ENCODE measurements at regions not wholly inside any gene's neighbourhood (a gene's known extent, or its start where the extent isn't known, plus 50 kb on each side); places are given as distances from the start of the nearest gene placed in this dataset.

DNA sequence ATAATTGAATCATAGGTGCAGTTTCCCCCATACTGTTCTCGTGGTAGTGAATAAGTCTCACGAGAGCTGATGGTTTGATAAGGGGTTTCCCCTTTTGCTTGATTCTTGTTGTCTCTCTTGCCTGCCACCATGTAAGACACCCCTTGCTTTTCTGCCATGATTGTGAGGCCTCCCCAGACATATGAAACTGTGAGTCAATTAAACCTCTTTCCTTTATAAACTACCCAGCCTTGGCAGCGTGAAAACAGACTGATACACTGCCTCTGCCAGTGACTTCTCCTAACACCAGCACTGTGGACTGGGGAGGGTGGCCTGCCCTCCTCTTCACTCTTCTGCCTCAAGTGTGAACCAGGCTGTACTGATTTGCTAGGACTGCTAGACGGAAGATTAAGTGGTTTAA lies 108.6 kb downstream of the RAB11FIP2 start:
- ATAC-seq (no peak), DNase-seq (ENCODE audit: low read depth, low spot score) (no peak), FAIRE-seq (no peak)
- ChIA-PET POLR2A (no interaction called here), SMC1A (ENCODE audit: uncharacterized antibody, unreplicated experiment) (interaction anchor here (1.3 kb wide), 1 partner anchor 13 kb away, joined by 3 read pairs; no protein-coding TSS in a partner anchor), RAD21 (ENCODE audit: unreplicated experiment) (no interaction called here), CTCF (no interaction called here)
- no peak overlapping the region for H3K9ac ChIP-seq (ENCODE audit: control insufficient read depth, insufficient read depth, low read length)
- intact Hi-C loops (cut with micrococcal nuclease; ENCODE audit: unreplicated experiment) (no loop called here), in situ Hi-C loops (cut with MboI) (no loop called here)
- 8% methylated on average over 4 of the region's 4 CpGs for WGBS (ENCODE audit: insufficient coverage, insufficient replicate concordance, low lambda C conversion rate, missing lambda C conversion rate)
- no peak overlapping the region for H3K4me2 ChIP-seq (ENCODE audit: control insufficient read depth, insufficient read depth)
- H4K20me1 ChIP-seq (ENCODE audit: control insufficient read depth, insufficient read depth), result no peaks in the 10 kb centered on the region
- H3K4me1 ChIP-seq (ENCODE audit: control insufficient read depth, insufficient read depth, low read length), result no peaks in the 10 kb centered on the region
- no TSS peak for BruUV-seq (replicated peaks)
- no peaks in the 10 kb centered on the region for H3K36me3 ChIP-seq (ENCODE audit: control insufficient read depth in 2 of 2, insufficient read depth in 2 of 2, low read length in 1 of 2)
- H3K27ac ChIP-seq (ENCODE audit: control insufficient read depth, insufficient read depth), result no peak overlapping the region
- TF ChIP-seq SIX5 (IDR thresholded peaks at IDR 0.05; ENCODE audit: low read depth, low read length, severe bottlenecking) (no peak), MTA3 (IDR thresholded peaks at IDR 0.05; ENCODE audit: borderline replicate concordance, low read length) (no peak), SREBF1 (IDR thresholded peaks at IDR 0.05; ENCODE audit: low read length) (no peak), RUNX3 (IDR thresholded peaks at IDR 0.05; ENCODE audit: low read length) (no peak), RELA (IDR thresholded peaks at IDR 0.05; ENCODE audit: borderline replicate concordance, partially characterized antibody) (no peak), BHLHE40 (IDR thresholded peaks at IDR 0.05; ENCODE audit: borderline replicate concordance in 1 of 2, low read depth in 2 of 2, low read length in 1 of 2) (no peak), HDAC2 (IDR thresholded peaks at IDR 0.05) (no peak), TCF7 (IDR thresholded peaks at IDR 0.05; ENCODE audit: borderline replicate concordance) (no peak), KLF5 (IDR thresholded peaks at IDR 0.05; ENCODE audit: partially characterized antibody) (no peak), ZBED1 (IDR thresholded peaks at IDR 0.05; ENCODE audit: borderline replicate concordance) (no peak), ZNF622 (IDR thresholded peaks at IDR 0.05) (no peak), MEF2B (IDR thresholded peaks at IDR 0.05; ENCODE audit: partially characterized antibody, poor library complexity, severe bottlenecking) (no peak), DPF2 (IDR thresholded peaks at IDR 0.05) (no peak), HCFC1 (IDR thresholded peaks at IDR 0.05; ENCODE audit: low read length) (no peak)
- TF ChIP-seq, protein P1, sequence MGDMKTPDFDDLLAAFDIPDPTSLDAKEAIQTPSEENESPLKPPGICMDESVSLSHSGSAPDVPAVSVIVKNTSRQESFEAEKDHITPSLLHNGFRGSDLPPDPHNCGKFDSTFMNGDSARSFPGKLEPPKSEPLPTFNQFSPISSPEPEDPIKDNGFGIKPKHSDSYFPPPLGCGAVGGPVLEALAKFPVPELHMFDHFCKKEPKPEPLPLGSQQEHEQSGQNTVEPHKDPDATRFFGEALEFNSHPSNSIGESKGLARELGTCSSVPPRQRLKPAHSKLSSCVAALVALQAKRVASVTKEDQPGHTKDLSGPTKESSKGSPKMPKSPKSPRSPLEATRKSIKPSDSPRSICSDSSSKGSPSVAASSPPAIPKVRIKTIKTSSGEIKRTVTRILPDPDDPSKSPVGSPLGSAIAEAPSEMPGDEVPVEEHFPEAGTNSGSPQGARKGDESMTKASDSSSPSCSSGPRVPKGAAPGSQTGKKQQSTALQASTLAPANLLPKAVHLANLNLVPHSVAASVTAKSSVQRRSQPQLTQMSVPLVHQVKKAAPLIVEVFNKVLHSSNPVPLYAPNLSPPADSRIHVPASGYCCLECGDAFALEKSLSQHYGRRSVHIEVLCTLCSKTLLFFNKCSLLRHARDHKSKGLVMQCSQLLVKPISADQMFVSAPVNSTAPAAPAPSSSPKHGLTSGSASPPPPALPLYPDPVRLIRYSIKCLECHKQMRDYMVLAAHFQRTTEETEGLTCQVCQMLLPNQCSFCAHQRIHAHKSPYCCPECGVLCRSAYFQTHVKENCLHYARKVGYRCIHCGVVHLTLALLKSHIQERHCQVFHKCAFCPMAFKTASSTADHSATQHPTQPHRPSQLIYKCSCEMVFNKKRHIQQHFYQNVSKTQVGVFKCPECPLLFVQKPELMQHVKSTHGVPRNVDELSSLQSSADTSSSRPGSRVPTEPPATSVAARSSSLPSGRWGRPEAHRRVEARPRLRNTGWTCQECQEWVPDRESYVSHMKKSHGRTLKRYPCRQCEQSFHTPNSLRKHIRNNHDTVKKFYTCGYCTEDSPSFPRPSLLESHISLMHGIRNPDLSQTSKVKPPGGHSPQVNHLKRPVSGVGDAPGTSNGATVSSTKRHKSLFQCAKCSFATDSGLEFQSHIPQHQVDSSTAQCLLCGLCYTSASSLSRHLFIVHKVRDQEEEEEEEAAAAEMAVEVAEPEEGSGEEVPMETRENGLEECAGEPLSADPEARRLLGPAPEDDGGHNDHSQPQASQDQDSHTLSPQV (IDR thresholded peaks at IDR 0.05), result no peak
- no peak overlapping the region for H2AFZ ChIP-seq (ENCODE audit: control insufficient read depth, low read depth, low read length)
- H3K9me3 ChIP-seq (replicated peaks; ENCODE audit: control insufficient read depth, insufficient read depth, low read length), result no peaks in the 10 kb centered on the region
- no peak overlapping the region for H3K4me3 ChIP-seq
- H3K27me3 ChIP-seq (replicated peaks in 1 of 2; ENCODE audit: control insufficient read depth in 2 of 2, insufficient read depth in 2 of 2, low read length in 1 of 2), result peaks cover 0 to 1% of the 10 kb centered on the region in 2 experiments; a peak in 1 of 4 replicates
- no peaks in the 10 kb centered on the region for H3K79me2 ChIP-seq (ENCODE audit: control insufficient read depth, insufficient read depth, low read length)

Data from GM12878 (cell line).